ENCODE measurements at regions not wholly inside any gene's neighbourhood (a gene's known extent, or its start where the extent isn't known, plus 50 kb on each side); places are given as distances from the start of the nearest gene placed in this dataset.

GRCh38 chr9:99576002-99576401, 245.7 kb upstream of the NR4A3 start (continued):
- TF ChIP-seq SMC3 (conservative IDR thresholded peaks at IDR 0.05; ENCODE audit: insufficient read depth, low read depth, low read length) (0 out of 2 replicates have a peak, but pooled peaks have one; percentile 17), ZNF79 (CRISPR knock-in tag; IDR thresholded peaks at IDR 0.05; ENCODE audit: low read depth) (no peak), CTCF (IDR thresholded peaks at IDR 0.05 in 2 of 3, conservative IDR thresholded peaks at IDR 0.05 in 1 of 3; ENCODE audit: insufficient read depth in 2 of 3, low read depth in 1 of 3, low read length in 3 of 3) (peak; percentile 26 to 62 (median 33); a peak in 4 of 6 replicates)

GRCh38 chr9:99576876-99577275, 244.8 kb upstream of the NR4A3 start:
- no peak for TF ChIP-seq SMARCA4 (IDR thresholded peaks at IDR 0.05)
- intact Hi-C loops (cut with micrococcal nuclease), result loop anchor here (10.0 kb wide), 2 partner anchors 98 to 312 kb away; no protein-coding TSS in a partner anchor

More at GRCh38 chr9:99576876-99577275, 244.8 kb upstream of the NR4A3 start:
- Histone ChIP-seq H3K9me1 (ENCODE audit: control insufficient read depth, insufficient read depth, low read length) (no peaks in the 10 kb centered on the region), H3K4me1 (replicated peaks in 1 of 2; ENCODE audit: control insufficient read depth in 2 of 2, insufficient read depth in 2 of 2, low read length in 2 of 2) (no peaks in the 10 kb centered on the region), H3K27ac (ENCODE audit: extremely low read depth, low read depth, low read length) (no peak overlapping the region), H4K20me1 (replicated peaks; ENCODE audit: control insufficient read depth, insufficient read depth, low read length) (no peaks in the 10 kb centered on the region), H3K36me3 (ENCODE audit: control insufficient read depth, insufficient read depth, low read length) (no peaks in the 10 kb centered on the region), H3K79me2 (ENCODE audit: control insufficient read depth, insufficient read depth, low read length) (no peaks in the 10 kb centered on the region), H3K9ac (ENCODE audit: insufficient read depth in 1 of 2, low read depth in 2 of 2, low read length in 2 of 2) (no peak overlapping the region), H2AFZ (ENCODE audit: low read depth, low read length) (no peak overlapping the region), H3K9me3 (replicated peaks; ENCODE audit: control insufficient read depth, insufficient read depth, low read depth, low read length) (no peaks in the 10 kb centered on the region), H3K4me3 (no peak overlapping the region), H3K27me3 (ENCODE audit: control insufficient read depth in 2 of 2, insufficient read depth in 2 of 2, low read length in 2 of 2) (no peaks in the 10 kb centered on the region), H3K4me2 (ENCODE audit: insufficient read depth, low read length) (no peak overlapping the region)
- FAIRE-seq (no peak), DNase-seq (ENCODE audit: extremely low read depth in 1 of 4, low spot score in 3 of 4) (no peak), ATAC-seq (no peak)
- CTCF ChIA-PET (ENCODE audit: low intra/inter-chr PET ratio), result no interaction called here
- 0% methylated on average over 3 of the region's 3 CpGs for WGBS (ENCODE audit: insufficient coverage, low coverage, missing lambda C conversion rate)
- BruUV-seq (replicated peaks), result no TSS peak
- POLR2A ChIA-PET, result interaction anchor here (1.3 kb wide), 1 partner anchor 10 kb away, joined by 4 read pairs; no protein-coding TSS in a partner anchor
- in situ Hi-C loops (cut with MboI), result no loop called here
